ENCODE measurements at regions not wholly inside any gene's neighbourhood (a gene's known extent, or its start where the extent isn't known, plus 50 kb on each side); places are given as distances from the start of the nearest gene placed in this dataset.

GRCh38 chr10:124324451-124324850 is 94.3 kb downstream of the OAT start:
- TF ChIP-seq, protein P1, sequence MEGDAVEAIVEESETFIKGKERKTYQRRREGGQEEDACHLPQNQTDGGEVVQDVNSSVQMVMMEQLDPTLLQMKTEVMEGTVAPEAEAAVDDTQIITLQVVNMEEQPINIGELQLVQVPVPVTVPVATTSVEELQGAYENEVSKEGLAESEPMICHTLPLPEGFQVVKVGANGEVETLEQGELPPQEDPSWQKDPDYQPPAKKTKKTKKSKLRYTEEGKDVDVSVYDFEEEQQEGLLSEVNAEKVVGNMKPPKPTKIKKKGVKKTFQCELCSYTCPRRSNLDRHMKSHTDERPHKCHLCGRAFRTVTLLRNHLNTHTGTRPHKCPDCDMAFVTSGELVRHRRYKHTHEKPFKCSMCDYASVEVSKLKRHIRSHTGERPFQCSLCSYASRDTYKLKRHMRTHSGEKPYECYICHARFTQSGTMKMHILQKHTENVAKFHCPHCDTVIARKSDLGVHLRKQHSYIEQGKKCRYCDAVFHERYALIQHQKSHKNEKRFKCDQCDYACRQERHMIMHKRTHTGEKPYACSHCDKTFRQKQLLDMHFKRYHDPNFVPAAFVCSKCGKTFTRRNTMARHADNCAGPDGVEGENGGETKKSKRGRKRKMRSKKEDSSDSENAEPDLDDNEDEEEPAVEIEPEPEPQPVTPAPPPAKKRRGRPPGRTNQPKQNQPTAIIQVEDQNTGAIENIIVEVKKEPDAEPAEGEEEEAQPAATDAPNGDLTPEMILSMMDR (IDR thresholded peaks at IDR 0.05), result no peak
- no peak for TF ChIP-seq POLR2A (IDR thresholded peaks at IDR 0.05)
